Caco-2 (cell line): ENCODE measurements at regions not wholly inside any gene's neighbourhood (a gene's known extent, or its start where the extent isn't known, plus 50 kb on each side); places are given as distances from the start of the nearest gene placed in this dataset.

Source experiments
- BruUV-seq: library from RNA; stranded (reverse); fragments of 400-500 nt; replicated peaks from 2 replicates; lab custom pipeline; 2021; lab: Mats Ljungman, UMichigan
- CTCF ChIA-PET: fragments of 300-600 bp; sonication (Branson Sonifier 250); formaldehyde crosslinking; loops from one replicate; lab custom pipeline; 2022; ENCODE audit warnings: antibody characterized with exemption; lab: Charles Lee
- POLR2A ChIA-PET: fragments of 300-600 bp; sonication (Branson Sonifier 250); formaldehyde crosslinking; loops from one replicate; lab custom pipeline; 2022; ENCODE audit warnings: antibody characterized with exemption; lab: Charles Lee
- DNase-seq, 2 experiments: peaks; one replicate each; pipeline versions ENCODE4 v3.0.0 to v3.0.0-alpha.2; 2020 to 2022
- H3K27me3 ChIP-seq: replicated peaks from 2 replicates; pipeline ENCODE4 v1.6.0; 2011; ENCODE audit warnings: low read length; ENCODE audit not compliant: control insufficient read depth, insufficient read depth
- H3K36me3 ChIP-seq: 2 replicates; pipeline ENCODE4 v1.5.1; 2011; ENCODE audit warnings: low read length; ENCODE audit not compliant: control insufficient read depth, insufficient read depth
- H3K4me1 ChIP-seq: fragments of 250-450 bp; sonication (Bioruptor Pico); 2 replicates; pipeline ENCODE4 v1.5.1; 2020; ENCODE audit warnings: mild to moderate bottlenecking
- H3K4me3 ChIP-seq: 2 replicates; pipeline ENCODE4 v1.5.1; 2011; ENCODE audit warnings: low read depth, mild to moderate bottlenecking, control low read depth, low read length
- H3K9me3 ChIP-seq: fragments of 250-450 bp; sonication (Bioruptor Pico); 2 replicates; pipeline ENCODE4 v1.5.1; 2020; ENCODE audit warnings: mild to moderate bottlenecking, moderate library complexity
- H3K27ac Mint-ChIP-seq: one replicate; pipeline ENCODE4 v1.8.0; 2022; ENCODE audit warnings: mixed read lengths; ENCODE audit not compliant: unreplicated experiment
- H3K27me3 Mint-ChIP-seq: one replicate; pipeline ENCODE4 v1.8.0; 2022; ENCODE audit warnings: mixed read lengths; ENCODE audit not compliant: insufficient read depth, unreplicated experiment
- H3K36me3 Mint-ChIP-seq: one replicate; pipeline ENCODE4 v1.8.0; 2022; ENCODE audit warnings: mild to moderate bottlenecking, mixed read lengths; ENCODE audit not compliant: insufficient read depth, unreplicated experiment
- H3K4me1 Mint-ChIP-seq: one replicate; pipeline ENCODE4 v1.8.0; 2022; ENCODE audit warnings: low read depth, mixed read lengths; ENCODE audit not compliant: unreplicated experiment
- H3K4me3 Mint-ChIP-seq: one replicate; pipeline ENCODE4 v1.8.0; 2022; ENCODE audit warnings: mild to moderate bottlenecking, moderate library complexity, mixed read lengths; ENCODE audit not compliant: unreplicated experiment
- H3K9me3 Mint-ChIP-seq: one replicate; pipeline ENCODE4 v1.8.0; 2022; ENCODE audit warnings: mixed read lengths; ENCODE audit not compliant: unreplicated experiment
- intact Hi-C: fragments of 100-400 bp; cut with micrococcal nuclease; formaldehyde crosslinking; loops from one replicate; pipeline ENCODE4 v1.10.0; 2022; ENCODE audit not compliant: unreplicated experiment
- TF ChIP-seq, protein P1 (sequence below), 2 experiments: fragments of 200-600 bp in 1 of 2; IDR thresholded peaks; 1 replicate in 1 of 2; 2 replicates in 1 of 2; pipeline versions ENCODE4 v1.5.1 to v1.8.0; 2011 to 2022; ENCODE audit warnings: antibody characterized with exemption in 1 of 2, control low read depth in 1 of 2, inconsistent platforms in 1 of 2, low read depth in 1 of 2, low read length in 1 of 2, mild to moderate bottlenecking in 1 of 2, moderate library complexity in 1 of 2; ENCODE audit not compliant: insufficient read depth in 1 of 2, severe bottlenecking in 1 of 2, unreplicated experiment in 1 of 2

DNA sequence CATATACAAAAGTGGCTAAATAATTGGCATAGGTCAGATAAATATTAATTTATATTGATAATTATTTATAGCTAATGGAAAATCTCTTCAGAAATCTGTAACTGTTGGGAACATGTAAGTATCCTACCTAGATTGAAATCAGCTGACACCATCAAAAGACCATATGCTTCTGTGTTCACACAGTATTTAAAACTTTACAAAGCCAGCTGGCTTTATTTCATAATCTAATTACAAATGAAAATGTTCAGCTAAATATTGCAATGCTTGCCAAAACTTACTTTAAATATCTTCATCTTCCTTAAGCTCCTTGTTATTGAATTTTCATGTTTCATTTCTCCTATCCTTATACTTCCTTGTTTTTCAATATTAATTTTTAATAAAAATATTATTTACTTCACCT lies 190.9 kb upstream of the DOK6 start:
- no peaks in the 10 kb centered on the region for H3K36me3 Mint-ChIP-seq
- ChIA-PET POLR2A (no interaction called here), CTCF (no interaction called here)
- no peaks in the 10 kb centered on the region for H3K27me3 ChIP-seq
- no peaks in the 10 kb centered on the region for H3K27me3 Mint-ChIP-seq
- no peaks in the 10 kb centered on the region for H3K4me1 ChIP-seq
- H3K9me3 ChIP-seq, result no peaks in the 10 kb centered on the region
- TF ChIP-seq, protein P1, sequence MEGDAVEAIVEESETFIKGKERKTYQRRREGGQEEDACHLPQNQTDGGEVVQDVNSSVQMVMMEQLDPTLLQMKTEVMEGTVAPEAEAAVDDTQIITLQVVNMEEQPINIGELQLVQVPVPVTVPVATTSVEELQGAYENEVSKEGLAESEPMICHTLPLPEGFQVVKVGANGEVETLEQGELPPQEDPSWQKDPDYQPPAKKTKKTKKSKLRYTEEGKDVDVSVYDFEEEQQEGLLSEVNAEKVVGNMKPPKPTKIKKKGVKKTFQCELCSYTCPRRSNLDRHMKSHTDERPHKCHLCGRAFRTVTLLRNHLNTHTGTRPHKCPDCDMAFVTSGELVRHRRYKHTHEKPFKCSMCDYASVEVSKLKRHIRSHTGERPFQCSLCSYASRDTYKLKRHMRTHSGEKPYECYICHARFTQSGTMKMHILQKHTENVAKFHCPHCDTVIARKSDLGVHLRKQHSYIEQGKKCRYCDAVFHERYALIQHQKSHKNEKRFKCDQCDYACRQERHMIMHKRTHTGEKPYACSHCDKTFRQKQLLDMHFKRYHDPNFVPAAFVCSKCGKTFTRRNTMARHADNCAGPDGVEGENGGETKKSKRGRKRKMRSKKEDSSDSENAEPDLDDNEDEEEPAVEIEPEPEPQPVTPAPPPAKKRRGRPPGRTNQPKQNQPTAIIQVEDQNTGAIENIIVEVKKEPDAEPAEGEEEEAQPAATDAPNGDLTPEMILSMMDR (IDR thresholded peaks at IDR 0.05; ENCODE audit: insufficient read depth in 1 of 2, low read depth in 1 of 2, low read length in 1 of 2, severe bottlenecking in 1 of 2, unreplicated experiment in 1 of 2), result no peak
- intact Hi-C loops, result no loop called here
- no peak overlapping the region for H3K4me3 ChIP-seq
- no peaks in the 10 kb centered on the region for H3K36me3 ChIP-seq
- H3K4me3 Mint-ChIP-seq, result no peak overlapping the region
- H3K9me3 Mint-ChIP-seq, result no peaks in the 10 kb centered on the region
- H3K4me1 Mint-ChIP-seq, result no peaks in the 10 kb centered on the region
- no TSS peak for BruUV-seq
- no peak for DNase-seq
- no peak overlapping the region for H3K27ac Mint-ChIP-seq

DNA sequence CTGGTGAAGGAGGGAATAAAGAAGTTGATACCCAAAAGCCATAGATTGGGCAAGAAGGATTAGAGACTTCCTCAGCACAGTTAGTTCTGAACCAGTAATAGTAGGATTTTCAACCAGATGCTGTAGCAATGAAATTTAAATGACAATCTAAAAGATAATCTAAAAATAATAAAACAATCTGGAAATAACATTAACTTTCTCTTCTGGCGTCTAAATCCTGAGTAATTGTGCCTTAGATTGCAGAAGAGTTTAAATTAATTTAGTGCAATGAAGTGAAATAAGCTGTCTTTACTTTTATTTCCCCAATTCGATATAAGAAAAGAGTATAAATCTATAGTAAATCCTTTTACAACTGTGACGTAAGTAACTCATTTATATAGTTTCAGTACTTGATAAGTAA lies 186.8 kb upstream of the DOK6 start:
- H3K4me3 Mint-ChIP-seq, result no peak overlapping the region
- no peaks in the 10 kb centered on the region for H3K36me3 Mint-ChIP-seq
- intact Hi-C loops, result no loop called here
- H3K4me3 ChIP-seq, result no peak overlapping the region
- H3K27me3 ChIP-seq, result no peaks in the 10 kb centered on the region
- BruUV-seq, result no TSS peak
- ChIA-PET POLR2A (no interaction called here), CTCF (no interaction called here)
- TF ChIP-seq, protein P1 (IDR thresholded peaks at IDR 0.05; ENCODE audit: insufficient read depth in 1 of 2, low read depth in 1 of 2, low read length in 1 of 2, severe bottlenecking in 1 of 2, unreplicated experiment in 1 of 2), result no peak
- no peaks in the 10 kb centered on the region for H3K9me3 Mint-ChIP-seq
- no peaks in the 10 kb centered on the region for H3K4me1 ChIP-seq
- H3K9me3 ChIP-seq, result no peaks in the 10 kb centered on the region
- H3K27me3 Mint-ChIP-seq, result no peaks in the 10 kb centered on the region
- no peaks in the 10 kb centered on the region for H3K36me3 ChIP-seq
- no peaks in the 10 kb centered on the region for H3K4me1 Mint-ChIP-seq
- DNase-seq, result no peak
- no peak overlapping the region for H3K27ac Mint-ChIP-seq

DNA sequence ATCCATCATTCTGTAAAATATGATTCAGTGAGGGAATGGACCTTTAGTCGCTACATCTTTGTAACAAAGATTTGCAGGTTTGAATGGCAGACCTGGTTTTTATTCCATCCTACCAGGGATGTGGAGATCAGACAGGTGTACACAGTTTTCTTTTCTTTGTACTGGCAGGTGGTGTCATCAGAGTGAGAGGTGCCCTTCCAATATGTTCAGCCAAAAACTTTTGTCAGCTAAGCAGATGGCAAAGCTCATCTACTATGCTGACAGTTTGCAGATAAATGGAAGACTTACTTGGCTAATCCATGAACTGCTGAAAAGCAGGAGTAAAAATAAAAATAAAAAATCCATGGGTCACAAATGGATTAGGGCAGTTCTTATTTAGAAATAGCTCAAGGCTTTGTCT lies 185.5 kb upstream of the DOK6 start:
- BruUV-seq, result no TSS peak
- ChIA-PET CTCF (no interaction called here), POLR2A (no interaction called here)
- intact Hi-C loops, result no loop called here
- Mint-ChIP-seq H3K27me3 (no peaks in the 10 kb centered on the region), H3K36me3 (no peaks in the 10 kb centered on the region), H3K27ac (no peak overlapping the region), H3K4me1 (no peaks in the 10 kb centered on the region), H3K4me3 (no peak overlapping the region), H3K9me3 (no peaks in the 10 kb centered on the region)
- no peaks in the 10 kb centered on the region for H3K4me1 ChIP-seq
- no peak overlapping the region for H3K4me3 ChIP-seq
- H3K9me3 ChIP-seq, result no peaks in the 10 kb centered on the region
- H3K27me3 ChIP-seq, result no peaks in the 10 kb centered on the region
- TF ChIP-seq, protein P1 (IDR thresholded peaks at IDR 0.05; ENCODE audit: insufficient read depth in 1 of 2, low read depth in 1 of 2, low read length in 1 of 2, severe bottlenecking in 1 of 2, unreplicated experiment in 1 of 2), result no peak
- no peak for DNase-seq
- H3K36me3 ChIP-seq, result no peaks in the 10 kb centered on the region
